Glomerular endothelial cell (primary cell): ENCODE measurements at regions not wholly inside any gene's neighbourhood (a gene's known extent, or its start where the extent isn't known, plus 50 kb on each side); places are given as distances from the start of the nearest gene placed in this dataset.
A peak's percentile ranks its signal among the peaks of the same experiment; 100 is the strongest.

Experiments used
- DNase-seq: peaks from one replicate; pipeline ENCODE4 v3.0.0-alpha.2; 2011; ENCODE audit warnings: low read depth, low spot score; ENCODE audit errors: extremely low read depth

DNA sequence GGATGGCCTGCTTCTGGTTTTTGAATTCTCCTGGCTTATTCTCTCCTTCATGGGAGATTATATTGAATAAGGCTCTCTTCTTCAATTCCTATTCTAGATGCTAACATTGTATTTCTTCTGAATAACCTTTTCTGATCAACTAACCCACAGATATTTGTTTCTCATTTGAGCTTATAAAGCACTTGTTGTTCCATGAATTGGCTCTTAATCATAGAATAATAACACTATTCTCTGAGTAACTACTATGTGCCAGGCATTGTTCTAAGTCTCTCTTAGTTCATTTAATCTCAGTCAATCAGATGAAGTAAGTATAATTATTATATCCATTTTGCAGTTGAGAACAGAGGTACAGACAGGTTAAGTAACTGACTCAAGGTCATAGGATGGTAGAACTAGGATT, 136.3 kb upstream of the MLIP start:
- DNase-seq = no peak

DNA sequence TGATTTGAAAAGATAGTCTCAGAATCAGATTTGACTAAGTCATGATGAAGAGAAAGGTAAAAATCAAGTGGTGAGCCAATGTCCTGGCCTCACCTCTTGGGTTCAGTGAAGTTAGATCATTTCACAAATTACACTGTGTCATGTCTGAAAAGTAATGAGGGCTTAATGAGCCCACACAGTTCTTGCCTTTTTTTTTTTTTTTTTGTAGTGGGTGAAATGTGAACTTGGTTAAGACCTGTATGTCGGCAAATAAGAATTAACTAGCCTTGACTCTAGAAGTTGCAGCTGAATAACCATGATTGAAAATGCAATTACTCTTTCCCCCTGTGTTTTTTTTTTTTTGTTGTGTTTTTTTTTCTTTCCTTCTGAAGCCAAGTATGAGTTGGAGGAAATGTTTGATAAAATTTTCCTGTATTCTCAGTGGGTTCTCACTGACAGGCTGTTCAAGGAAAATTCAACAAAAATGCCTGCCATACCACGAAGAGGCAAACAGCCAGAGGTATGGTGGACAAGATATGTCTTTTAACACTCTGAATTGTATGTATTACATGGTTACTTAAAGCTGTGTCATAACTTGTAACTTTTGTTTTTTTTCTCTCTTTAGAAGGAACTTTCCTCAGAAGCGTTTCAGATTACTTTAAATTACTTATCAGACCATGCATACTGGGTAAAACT, 135.2 kb upstream of the MLIP start:
- no peak for DNase-seq

DNA sequence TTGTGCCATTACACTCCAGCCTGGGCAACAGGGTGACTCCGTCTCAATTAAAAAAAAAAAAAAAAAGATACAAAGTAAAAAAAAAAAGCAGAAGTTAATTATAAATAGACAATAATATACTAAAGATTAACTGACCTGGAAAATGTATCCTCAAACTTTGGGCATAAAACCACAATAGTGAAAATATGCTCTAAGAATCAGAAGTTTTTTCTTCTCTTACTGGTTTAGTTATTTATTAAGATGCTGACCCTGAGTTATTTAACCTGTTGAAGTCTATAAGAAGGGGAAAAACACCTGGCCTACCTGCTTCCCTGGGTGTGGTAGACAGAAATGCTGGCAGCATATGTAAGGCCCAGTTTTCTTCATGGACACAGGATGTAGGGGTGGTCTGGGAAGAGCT, 133.7 kb upstream of the MLIP start:
- no peak for DNase-seq

DNA sequence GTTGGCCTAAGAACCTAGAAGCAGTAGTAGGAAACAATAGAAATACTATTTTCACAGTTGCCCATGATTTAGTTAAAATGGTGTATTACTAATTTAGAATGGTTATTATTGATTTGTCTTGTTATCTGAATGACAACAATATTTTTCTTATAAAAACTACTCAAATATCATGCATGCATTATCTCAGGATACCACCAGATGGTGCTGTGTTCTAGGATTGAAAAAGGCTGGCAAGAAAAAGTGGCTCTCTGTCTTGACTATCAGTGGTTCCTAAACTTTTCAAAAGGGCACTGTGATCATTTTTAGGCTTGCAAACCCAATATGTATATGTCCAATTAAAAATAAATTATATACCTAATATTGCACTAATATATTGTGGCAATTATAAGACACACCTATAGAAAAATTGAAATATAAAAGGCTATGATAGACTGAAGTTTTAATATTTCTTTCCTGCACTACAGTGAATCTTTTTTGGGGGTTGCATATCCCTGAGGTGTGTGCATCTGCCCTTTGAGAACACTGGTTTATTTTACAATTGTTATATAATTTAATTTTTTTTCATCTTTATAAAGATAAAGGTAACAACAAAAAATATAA, 131.7 kb upstream of the MLIP start:
- peak; percentile 34 for DNase-seq

DNA sequence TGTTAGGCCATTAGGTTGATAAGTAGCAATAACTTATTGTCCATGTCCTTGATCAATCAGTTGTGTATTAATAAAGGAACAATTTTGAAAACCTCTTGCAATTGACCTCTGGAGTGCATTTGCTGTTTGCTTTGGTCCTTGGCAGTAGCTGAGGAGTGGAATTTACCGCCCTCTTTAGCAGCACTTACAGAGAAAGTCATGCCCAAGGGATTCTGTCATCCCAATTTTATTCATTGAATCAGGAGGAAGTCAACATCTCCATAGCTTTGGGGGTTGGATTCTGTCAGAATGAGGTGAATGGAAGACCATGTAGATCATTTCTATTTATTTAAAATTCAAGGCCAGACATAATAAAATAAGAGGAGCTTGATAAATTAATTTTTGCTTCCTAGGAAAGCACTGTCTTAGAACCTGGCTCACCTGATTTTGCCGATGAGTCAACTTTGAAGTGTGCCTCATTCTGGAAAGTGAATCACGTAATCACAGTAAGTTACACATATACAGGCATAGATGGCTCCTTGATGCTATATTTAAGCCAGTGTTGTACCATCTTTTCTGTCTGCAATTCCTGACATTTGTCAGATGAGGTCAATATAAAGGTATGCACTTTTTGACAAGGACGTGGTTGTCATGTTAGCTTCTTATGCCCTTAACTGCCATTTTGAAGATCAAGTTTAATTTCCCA, 128.7 kb upstream of the MLIP start:
- DNase-seq = no peak

DNA sequence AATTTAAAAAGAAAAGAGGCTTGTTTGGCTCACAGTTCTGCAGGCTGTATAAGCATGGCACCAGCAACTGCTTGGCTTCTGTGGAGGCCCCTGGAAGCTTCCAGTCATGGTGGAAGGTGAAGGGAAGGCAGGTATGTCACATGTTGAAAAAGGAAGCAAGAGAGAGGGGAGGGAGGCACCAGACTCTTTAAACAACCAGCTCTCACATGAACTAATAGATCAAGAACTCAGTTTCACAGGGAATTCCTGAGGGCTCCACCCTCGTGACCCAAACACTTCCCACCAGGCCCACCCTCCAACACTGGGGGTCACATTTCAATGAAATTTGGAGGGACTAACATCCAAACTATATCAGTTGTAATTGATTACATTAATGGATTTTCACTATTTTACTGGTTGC, 127.9 kb upstream of the MLIP start:
- no peak for DNase-seq

DNA sequence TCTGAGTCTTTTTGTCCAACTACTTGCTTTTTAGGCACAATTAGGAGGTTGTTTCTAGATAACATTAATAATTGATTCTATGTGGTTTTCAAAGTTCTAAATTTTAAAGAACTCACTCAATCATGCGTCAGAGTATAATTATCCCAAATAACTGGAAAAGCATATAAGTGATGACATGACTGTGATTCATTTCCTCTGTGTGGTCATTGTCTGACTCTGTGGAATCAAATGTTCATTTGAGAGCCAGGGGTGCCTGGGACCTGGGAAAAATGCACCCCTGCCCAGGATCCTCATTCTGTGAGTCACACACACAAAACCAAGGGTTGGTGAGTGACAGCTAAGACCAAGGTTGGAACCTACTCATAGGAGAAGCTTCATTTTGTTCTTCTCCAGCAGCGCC, 127.1 kb upstream of the MLIP start:
- DNase-seq = peak; percentile 70

DNA sequence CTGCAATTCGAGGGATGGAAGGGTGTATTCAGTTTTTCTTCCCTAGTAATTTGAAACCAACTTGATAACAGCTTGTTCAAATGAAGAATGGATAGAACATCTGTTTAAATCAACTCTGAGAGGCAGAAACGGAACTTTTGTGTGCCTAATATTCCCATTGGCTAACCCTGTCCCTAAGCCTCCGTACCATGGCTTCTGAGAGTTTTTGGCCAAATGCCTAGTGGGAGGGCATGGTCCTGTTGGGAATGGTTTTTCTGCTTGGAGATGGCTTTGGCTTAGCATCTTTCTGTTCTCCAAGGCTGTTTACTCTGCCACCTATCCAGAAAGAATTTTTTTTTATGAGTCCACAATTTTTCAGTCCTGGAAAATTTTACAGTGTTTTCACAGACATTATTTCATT, 126.7 kb upstream of the MLIP start:
- no peak for DNase-seq

DNA sequence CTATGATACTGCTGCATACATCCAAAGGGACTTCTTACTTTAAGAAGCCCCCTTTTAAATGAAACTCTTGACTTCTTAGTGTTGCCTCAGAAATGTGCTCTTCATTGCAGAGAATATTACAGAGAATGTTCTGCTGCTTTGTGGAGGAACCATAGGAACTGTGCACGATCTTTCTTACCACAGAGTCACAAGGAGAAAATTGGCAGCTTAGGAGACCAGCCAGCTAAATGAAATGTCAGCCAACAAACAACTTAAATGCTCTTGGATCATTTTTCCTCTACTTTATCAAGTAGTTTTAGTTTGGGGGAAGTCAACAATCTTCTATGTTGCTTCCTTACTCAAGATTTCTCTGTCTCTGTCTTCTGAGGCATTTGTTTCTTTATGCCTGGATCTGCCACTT, 125.9 kb upstream of the MLIP start:
- no peak for DNase-seq

DNA sequence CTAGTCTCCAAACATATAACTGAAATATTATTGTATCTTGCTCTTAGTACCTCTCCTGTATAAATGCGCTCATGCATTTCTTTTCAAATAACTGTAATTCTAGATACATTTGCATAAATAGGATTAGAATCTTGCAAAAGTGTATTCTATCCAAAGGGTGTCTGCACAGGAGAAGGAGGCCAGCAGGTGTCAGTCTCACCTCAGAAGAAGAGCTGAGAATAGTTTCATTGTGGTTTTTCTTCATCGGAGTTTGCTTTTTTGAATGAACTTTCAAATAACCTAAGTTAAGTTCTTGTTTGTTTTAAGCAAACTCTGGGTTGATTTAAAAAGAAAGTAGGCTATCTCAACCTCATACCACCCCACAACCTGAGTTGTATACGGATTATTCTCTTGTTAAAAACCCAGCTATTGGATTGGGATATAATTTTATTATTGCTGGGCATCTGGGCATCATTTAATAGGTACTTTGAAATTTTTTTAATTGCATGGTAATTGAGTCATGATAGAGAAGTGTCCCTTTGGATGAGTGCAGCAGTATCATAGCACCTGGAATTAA, 125.0 kb upstream of the MLIP start:
- peak; percentile 54 for DNase-seq

DNA sequence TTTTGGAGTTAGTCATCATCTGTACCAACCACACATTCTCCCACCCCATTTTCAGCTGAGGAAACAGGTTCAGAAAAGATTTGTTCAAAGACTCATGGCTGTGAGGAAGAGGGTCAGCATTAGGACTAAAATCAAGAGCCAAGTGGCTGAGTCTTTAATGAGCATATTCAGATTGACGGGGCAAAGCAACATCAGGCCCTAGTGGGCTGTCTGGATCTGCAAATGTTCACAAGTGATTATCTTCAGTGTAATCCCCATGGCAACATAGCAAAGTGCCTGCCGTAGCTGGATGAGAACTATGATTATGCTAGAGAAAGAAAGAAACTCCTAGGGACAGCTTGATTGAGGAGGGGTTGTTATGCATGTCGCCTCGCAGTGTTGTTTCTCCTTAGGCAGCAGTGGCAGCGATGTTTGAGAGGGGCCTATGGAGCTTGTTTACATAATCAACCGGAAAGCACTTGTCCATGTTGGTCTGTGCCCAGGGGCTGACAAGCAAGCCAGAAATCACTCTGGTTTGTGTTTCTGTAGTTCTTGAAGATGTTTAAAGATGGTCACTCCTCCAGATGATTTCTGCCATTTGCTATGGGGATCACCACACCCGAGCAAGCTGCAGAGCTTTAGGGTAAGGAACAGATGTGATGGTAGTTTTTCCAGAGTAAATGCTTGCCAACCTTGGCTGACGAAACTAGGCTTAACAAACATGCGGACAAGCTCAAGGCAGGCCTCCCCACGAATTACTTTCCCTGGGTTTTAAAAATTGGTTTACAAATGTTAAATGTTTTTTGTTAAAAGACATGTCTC, 124.3 kb upstream of the MLIP start:
- no peak for DNase-seq

DNA sequence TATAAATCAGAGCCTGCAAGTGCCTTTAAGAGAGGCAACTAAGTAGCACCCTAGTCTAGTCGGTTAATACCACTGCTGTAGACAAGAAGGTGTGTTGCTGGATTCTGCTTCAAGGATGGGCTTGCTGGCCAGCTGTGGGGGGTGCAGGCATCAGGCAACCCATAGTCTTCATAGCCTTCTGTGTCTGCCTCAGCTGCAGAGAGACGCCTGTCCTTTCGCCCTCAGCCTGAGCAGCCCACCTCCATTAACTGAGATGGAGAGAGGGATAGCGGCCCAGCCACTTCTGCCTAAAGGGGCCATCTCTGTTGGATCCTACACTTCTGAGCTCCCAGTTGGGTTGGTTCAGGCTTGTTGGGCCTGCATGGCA, 123.7 kb upstream of the MLIP start:
- no peak for DNase-seq

DNA sequence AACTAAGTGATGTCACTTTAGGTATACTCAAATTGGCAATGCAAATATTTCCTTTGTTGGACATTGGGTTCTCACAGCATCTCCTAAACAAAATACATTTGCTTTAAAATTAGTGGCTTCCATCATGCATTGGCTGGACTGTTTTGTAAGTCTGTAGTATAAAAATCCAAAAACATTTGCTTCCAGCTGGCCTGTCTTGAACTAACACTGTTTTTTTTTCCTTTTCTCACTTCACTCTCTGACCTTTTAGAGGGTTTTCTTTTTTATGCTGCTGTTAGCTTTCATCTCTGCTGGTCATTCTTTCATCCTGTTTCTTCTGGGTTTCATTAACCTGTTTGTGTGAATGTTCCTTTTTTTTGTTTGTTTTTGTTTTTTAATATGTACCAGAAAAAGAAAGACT, 121.7 kb upstream of the MLIP start:
- no peak for DNase-seq

DNA sequence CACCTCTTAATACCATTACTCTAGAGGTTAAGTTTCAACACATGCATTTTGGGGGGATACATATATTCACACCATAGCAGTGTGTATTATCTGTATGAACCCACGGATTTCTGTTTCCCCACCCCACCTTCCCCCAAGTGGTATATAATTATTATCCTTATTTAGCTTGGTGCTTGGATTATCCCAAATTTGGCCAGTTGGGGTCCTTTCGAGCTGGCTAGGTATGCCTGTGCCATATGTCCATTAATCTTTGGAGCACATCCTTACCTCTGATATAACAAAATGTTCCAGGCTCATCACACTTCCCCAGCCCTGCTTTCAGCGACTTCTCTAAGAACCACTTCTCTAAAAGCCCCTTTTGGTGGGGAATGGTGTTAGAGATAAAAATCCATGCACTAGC, 118.7 kb upstream of the MLIP start:
- DNase-seq = no peak

DNA sequence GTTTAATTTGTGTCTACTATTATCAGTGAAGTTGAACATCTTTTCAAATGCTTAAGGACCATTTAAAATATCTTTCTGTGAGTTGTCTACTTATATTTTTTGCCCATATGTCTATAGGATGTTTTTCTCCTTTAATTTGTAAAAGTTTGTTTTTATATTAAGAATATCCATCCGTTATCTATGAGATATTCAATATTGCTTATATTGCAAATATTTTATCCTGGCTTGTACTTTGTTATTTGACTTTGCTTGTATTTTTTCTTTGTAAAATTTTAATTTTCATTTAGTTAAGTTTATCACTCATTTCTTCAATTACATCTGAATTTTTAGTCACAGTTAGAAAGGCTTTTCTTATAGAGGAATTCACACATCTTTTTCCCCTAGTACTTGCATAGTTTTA, 117.0 kb upstream of the MLIP start:
- no peak for DNase-seq

DNA sequence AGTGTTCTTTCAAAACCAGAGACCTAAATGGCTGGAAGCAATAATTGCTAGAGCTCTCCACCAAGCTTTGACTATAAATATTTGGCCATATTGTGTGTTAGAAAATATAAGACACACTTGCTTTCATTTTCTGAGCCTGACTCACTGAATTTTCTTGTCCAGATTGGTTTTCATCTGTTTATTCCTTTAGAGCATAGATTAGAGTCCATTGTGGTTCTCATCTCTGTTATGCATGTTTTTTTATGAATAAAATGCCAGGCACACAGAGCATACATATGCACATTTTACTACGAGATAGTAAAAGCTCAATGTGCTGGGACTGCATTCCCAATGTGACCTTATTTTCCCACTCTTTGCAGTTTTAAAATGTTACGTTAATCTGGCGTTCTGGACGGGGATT, 115.3 kb upstream of the MLIP start:
- DNase-seq = no peak

DNA sequence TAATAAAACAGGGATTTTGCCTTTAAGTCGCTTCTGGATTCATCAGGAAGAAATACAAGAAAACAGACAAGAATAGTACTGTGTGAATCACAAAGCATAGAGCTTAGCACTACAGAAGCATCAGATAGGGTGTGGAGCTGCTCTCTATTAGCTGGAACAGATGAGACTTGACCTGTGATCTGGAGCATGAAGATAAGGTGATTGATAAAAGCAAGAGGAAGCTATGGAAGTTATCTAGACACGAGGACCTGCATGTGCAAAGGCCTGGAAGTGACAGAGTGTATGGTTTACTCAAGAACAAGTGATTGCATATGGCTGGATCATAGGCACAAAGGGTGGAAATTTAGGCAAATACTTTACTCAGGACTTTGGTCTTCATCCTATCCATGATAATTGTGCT, 112.9 kb upstream of the MLIP start:
- DNase-seq = no peak

DNA sequence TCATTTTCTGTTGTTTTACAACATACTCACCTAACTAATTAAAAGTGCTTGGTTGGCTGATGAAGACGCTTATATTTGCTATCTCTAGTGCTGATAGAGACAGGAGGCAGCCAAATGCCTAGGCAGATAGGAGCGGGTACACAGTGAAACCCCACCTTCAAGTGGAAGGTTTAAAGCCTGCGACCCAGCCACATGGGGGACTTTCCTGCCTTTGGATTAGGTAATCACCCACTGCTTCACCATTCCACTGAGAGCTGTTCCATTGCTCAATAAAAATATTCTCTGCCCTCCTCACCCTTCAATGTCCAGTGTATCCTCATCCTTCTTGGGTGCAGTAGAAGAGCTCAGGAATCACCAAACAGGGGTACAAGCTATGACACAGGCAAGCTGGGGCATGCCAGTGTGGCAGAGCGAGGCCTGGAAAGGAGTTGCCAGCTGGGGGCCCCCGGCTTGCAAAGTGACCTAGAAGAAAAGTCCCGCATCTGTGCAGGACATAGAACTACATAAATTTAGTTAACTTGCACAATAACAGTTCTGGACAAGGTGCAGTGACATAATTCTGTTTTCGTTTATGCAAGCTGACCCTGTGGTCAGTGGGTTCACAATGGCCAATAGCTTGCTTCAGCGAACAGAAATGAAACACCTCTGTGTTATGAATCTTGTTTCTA, 112.0 kb upstream of the MLIP start:
- DNase-seq = no peak

DNA sequence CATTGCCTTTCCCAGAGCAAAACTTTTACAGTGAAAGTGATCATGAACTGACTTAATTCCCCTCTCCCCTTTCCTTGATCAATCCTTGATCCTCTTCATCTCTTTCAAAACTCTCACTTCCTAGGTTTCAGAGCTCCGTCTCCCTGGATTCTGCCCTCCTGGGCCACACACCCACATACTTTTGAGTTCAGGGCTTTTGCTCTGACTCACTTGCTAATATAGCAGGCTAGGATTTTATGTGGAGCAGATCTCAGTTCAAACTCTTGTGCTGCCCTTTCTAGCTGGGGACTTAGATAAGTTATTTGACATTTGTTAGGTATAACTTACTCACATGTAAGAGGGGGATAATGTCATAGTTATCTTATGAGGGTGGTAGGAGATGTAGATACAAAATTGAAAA, 109.1 kb upstream of the MLIP start:
- no peak for DNase-seq

DNA sequence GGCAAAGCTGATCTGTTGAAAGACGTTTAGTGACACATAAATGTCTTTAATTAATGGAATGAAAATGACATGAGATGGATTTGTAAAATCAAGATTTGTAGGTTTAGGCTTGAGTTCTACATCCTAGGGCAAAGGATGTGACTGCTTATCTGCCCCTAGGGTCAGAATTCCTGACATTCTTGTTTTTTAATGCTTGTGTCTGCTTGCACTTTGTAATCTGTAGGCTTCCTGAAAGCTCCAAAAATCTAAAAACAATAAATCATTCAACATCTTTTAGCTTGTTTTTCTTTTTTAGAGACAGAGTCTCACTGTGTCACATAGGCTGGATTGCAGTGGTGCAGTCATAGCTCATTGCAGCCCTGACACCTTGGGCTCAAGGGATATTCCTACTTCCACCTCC, 107.9 kb upstream of the MLIP start:
- no peak for DNase-seq

DNA sequence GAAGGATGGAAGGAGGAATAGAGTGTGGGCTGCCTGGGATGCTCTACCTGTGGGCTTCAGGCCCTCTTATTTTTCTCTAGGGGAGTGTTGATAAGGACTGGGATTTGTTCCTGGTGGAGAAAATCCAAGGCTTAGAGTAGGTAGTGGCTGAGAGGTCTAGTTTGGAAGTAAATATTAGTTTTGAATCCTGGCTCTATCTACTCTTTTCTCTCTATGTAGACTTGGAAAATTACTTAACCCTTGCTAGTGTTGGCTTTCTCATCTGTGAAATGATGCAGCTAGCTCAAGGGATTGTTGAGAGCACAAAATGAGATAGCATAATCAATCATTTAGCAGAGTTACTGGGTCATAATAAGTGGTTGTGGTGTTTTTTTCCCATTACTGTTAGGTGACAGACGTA, 102.7 kb upstream of the MLIP start:
- no peak for DNase-seq
